Sigmoid colon (tissue), 6 donors: ENCODE measurements at regions not wholly inside any gene's neighbourhood (a gene's known extent, or its start where the extent isn't known, plus 50 kb on each side); places are given as distances from the start of the nearest gene placed in this dataset.

ENCODE experiments used
- DNase-seq: peaks from one replicate; pipeline ENCODE4 v3.0.0-alpha.2; 2019
- H3K27ac ChIP-seq, 4 donors: fragments of 200-600 bp; sonication (generic); one replicate each; pipeline ENCODE4 v1.5.1; 2016 to 2019; ENCODE audit warnings: mild to moderate bottlenecking in 1 of 4
- H3K27me3 ChIP-seq, 3 donors: fragments of 200-600 bp; sonication (generic); one replicate each; pipeline ENCODE4 v1.5.1; 2019; ENCODE audit warnings: mild to moderate bottlenecking in 1 of 3
- H3K36me3 ChIP-seq, 4 donors: fragments of 200-600 bp; sonication (generic); one replicate each; pipeline ENCODE4 v1.5.1; 2016 to 2019
- H3K4me1 ChIP-seq, 4 donors: fragments of 200-600 bp; sonication (generic); one replicate each; pipeline ENCODE4 v1.5.1; 2017 to 2019
- H3K4me3 ChIP-seq, 4 donors: fragments of 200-600 bp; sonication (generic); one replicate each; pipeline ENCODE4 v1.5.1; 2017 to 2019; ENCODE audit warnings: mild to moderate bottlenecking in 2 of 4, moderate library complexity in 1 of 4
- H3K9me3 ChIP-seq, 4 donors: fragments of 200-600 bp in 3 of 4; sonication (generic) in 3 of 4; one replicate each; pipeline versions ENCODE4 v1.5.1 to v1.6.1; 2013 to 2019
- CTCF ChIP-seq, 4 experiments: fragments of 450-650 bp in 3 of 4; fragments of 200-600 bp in 1 of 4; IDR thresholded peaks; one replicate each; pipeline ENCODE4 v1.5.1; 2016 to 2019; ENCODE audit warnings: antibody characterized with exemption in 4 of 4, mild to moderate bottlenecking in 3 of 4, moderate library complexity in 2 of 4
- EP300 ChIP-seq, 4 donors: sonication (generic); formaldehyde crosslinking; IDR thresholded peaks; one replicate each; pipeline ENCODE4 v1.6.1; 2017; ENCODE audit warnings: antibody characterized with exemption in 4 of 4
- POLR2A ChIP-seq, 2 donors: fragments of 450-650 bp; IDR thresholded peaks; one replicate each; pipeline ENCODE4 v1.6.1; 2016; ENCODE audit warnings: antibody characterized with exemption in 2 of 2, mild to moderate bottlenecking in 2 of 2, moderate library complexity in 2 of 2
- POLR2AphosphoS5 ChIP-seq, 4 donors: sonication (generic); formaldehyde crosslinking; IDR thresholded peaks; one replicate each; pipeline ENCODE4 v1.6.1; 2017; ENCODE audit warnings: antibody characterized with exemption in 4 of 4
- WGBS, 2 donors: extraction: QIAGEN DNeasy Blood & Tissue Kit; methylation state at CpG; one replicate each; pipeline ENCODE4 v1.1.7; 2013; 5-methylcytosine and 5-hydroxymethylcytosine counted together
- intact Hi-C: fragments of 100-400 bp; cut with DNase I; formaldehyde crosslinking; loops from one replicate; pipeline ENCODE4 v1.15.1; 2023
- donor health status: healthy with polysubstance abuse.
- donor health status: healthy.

- DNase-seq, result no peak
- H3K27ac ChIP-seq, result no peak overlapping the region
- WGBS, 2 donors, result 93% methylated on average over 4 of the region's 4 CpGs
- H3K4me3 ChIP-seq, result no peak overlapping the region
- intact Hi-C loops, result loop anchor here (10.0 kb wide), 1 partner anchor 814 kb away; no protein-coding TSS in a partner anchor
- no peaks in the 10 kb centered on the region for H3K4me1 ChIP-seq
- no peak for TF ChIP-seq CTCF (IDR thresholded peaks at IDR 0.05)
- TF ChIP-seq POLR2AphosphoS5 (IDR thresholded peaks at IDR 0.05), result no peak
- TF ChIP-seq POLR2A (IDR thresholded peaks at IDR 0.05), result no peak
- TF ChIP-seq EP300 (IDR thresholded peaks at IDR 0.05), result no peak
- H3K36me3 ChIP-seq, result no peaks in the 10 kb centered on the region
- H3K9me3 ChIP-seq, result no peaks in the 10 kb centered on the region
- H3K27me3 ChIP-seq, result no peaks in the 10 kb centered on the region
Observed at GRCh38 chr12:59158681-59159080, 238.4 kb upstream of the LRIG3 start.

- intact Hi-C loops, result loop anchor here (10.0 kb wide), 1 partner anchor 813 kb away; no protein-coding TSS in a partner anchor
- Histone ChIP-seq H3K4me3 (no peak overlapping the region), H3K27ac (no peak overlapping the region), H3K9me3 (no peaks in the 10 kb centered on the region), H3K36me3 (no peaks in the 10 kb centered on the region), H3K27me3 (no peaks in the 10 kb centered on the region), H3K4me1 (no peaks in the 10 kb centered on the region)
- DNase-seq, result no peak
- no peak for TF ChIP-seq CTCF (IDR thresholded peaks at IDR 0.05)
- no peak for TF ChIP-seq EP300 (IDR thresholded peaks at IDR 0.05)
- TF ChIP-seq POLR2AphosphoS5 (IDR thresholded peaks at IDR 0.05), result no peak
- TF ChIP-seq POLR2A (IDR thresholded peaks at IDR 0.05), result no peak
- 73 to 87% methylated on average over 3 of the region's 3 CpGs for WGBS, 2 donors
Observed at GRCh38 chr12:59158066-59158465, 237.8 kb upstream of the LRIG3 start.

GRCh38 chr12:59155448-59155847 is 235.1 kb upstream of the LRIG3 start:
- intact Hi-C loops, result loop anchor here (10.0 kb wide), 1 partner anchor 811 kb away; no protein-coding TSS in a partner anchor
- no peaks in the 10 kb centered on the region for H3K4me1 ChIP-seq
- H3K9me3 ChIP-seq, result no peaks in the 10 kb centered on the region
- no peak overlapping the region for H3K4me3 ChIP-seq
- TF ChIP-seq POLR2AphosphoS5 (IDR thresholded peaks at IDR 0.05), result no peak
- TF ChIP-seq POLR2A (IDR thresholded peaks at IDR 0.05), result no peak
- no peak for TF ChIP-seq CTCF (IDR thresholded peaks at IDR 0.05)
- no peak for TF ChIP-seq EP300 (IDR thresholded peaks at IDR 0.05)
- no peaks in the 10 kb centered on the region for H3K27me3 ChIP-seq
- no peak for DNase-seq
- no peaks in the 10 kb centered on the region for H3K36me3 ChIP-seq
- no peak overlapping the region for H3K27ac ChIP-seq

GRCh38 chr12:59151243-59151642 is 230.9 kb upstream of the LRIG3 start:
- TF ChIP-seq CTCF (IDR thresholded peaks at IDR 0.05), result no peak
- no peak for TF ChIP-seq POLR2AphosphoS5 (IDR thresholded peaks at IDR 0.05)
- TF ChIP-seq EP300 (IDR thresholded peaks at IDR 0.05), result no peak
- no peak for TF ChIP-seq POLR2A (IDR thresholded peaks at IDR 0.05)
- DNase-seq, result no peak
- H3K9me3 ChIP-seq, result no peaks in the 10 kb centered on the region
- no peaks in the 10 kb centered on the region for H3K4me1 ChIP-seq
- intact Hi-C loops, result loop anchor here (2.0 to 10.0 kb wide), 3 partner anchors 38 to 806 kb away; no protein-coding TSS in a partner anchor
- H3K36me3 ChIP-seq, result no peaks in the 10 kb centered on the region
- no peaks in the 10 kb centered on the region for H3K27me3 ChIP-seq
- no peak overlapping the region for H3K27ac ChIP-seq
- no peak overlapping the region for H3K4me3 ChIP-seq

GRCh38 chr12:59149995-59150642 is 229.8 kb upstream of the LRIG3 start:
- Histone ChIP-seq H3K36me3 (no peaks in the 10 kb centered on the region), H3K4me1 (no peaks in the 10 kb centered on the region), H3K27ac (no peak overlapping the region), H3K27me3 (no peaks in the 10 kb centered on the region), H3K4me3 (no peak overlapping the region), H3K9me3 (no peaks in the 10 kb centered on the region)
- TF ChIP-seq EP300 (IDR thresholded peaks at IDR 0.05) (no peak), POLR2A (IDR thresholded peaks at IDR 0.05) (no peak), POLR2AphosphoS5 (IDR thresholded peaks at IDR 0.05) (no peak), CTCF (IDR thresholded peaks at IDR 0.05) (peak; percentile 90 to 96 (median 94))
- intact Hi-C loops, result loop anchor here (2.0 to 10.0 kb wide), 3 partner anchors 37 to 805 kb away; no protein-coding TSS in a partner anchor
- 46 to 49% methylated on average over 2 of the region's 2 CpGs for WGBS, 2 donors
- no peak for DNase-seq
